Common myeloid progenitor, CD34-positive (primary cell): ENCODE measurements at regions not wholly inside any gene's neighbourhood (a gene's known extent, or its start where the extent isn't known, plus 50 kb on each side); places are given as distances from the start of the nearest gene placed in this dataset.
A peak's percentile ranks its signal among the peaks of the same experiment; 100 is the strongest.

Source experiments
- CTCF ChIA-PET: fragments of 350-600 bp; sonication (Branson Sonifier 250); formaldehyde crosslinking; loops from one replicate; lab custom pipeline; 2021; ENCODE audit warnings: antibody characterized with exemption; lab: Charles Lee
- POLR2A ChIA-PET: fragments of 350-600 bp; sonication (Branson Sonifier 250); formaldehyde crosslinking; loops from one replicate; lab custom pipeline; 2021; ENCODE audit warnings: antibody characterized with exemption; lab: Charles Lee
- DNase-seq, 3 donors: peaks; one replicate each; pipeline versions ENCODE4 v3.0.0 to v3.0.0-alpha.2; 2013
- H3K27ac ChIP-seq, 2 experiments: 1 replicate in 1 of 2; 2 replicates in 1 of 2; pipeline ENCODE4 v1.7.0; 2013; ENCODE audit warnings: inconsistent platforms in 2 of 2, low read length in 2 of 2, mild to moderate bottlenecking in 2 of 2, low read depth in 1 of 2, moderate library complexity in 1 of 2; ENCODE audit not compliant: severe bottlenecking in 2 of 2, insufficient read depth in 1 of 2, poor library complexity in 1 of 2
- H3K27me3 ChIP-seq, 5 experiments: replicated peaks in 2 of 5; 1 replicate in 3 of 5; 2 replicates in 2 of 5; pipeline versions ENCODE4 v1.6.1 to v1.7.0; 2013; ENCODE audit warnings: low read length in 4 of 5, mild to moderate bottlenecking in 2 of 5, moderate library complexity in 2 of 5, inconsistent platforms in 1 of 5; ENCODE audit not compliant: insufficient read depth in 5 of 5, control insufficient read depth in 4 of 5
- H3K36me3 ChIP-seq, 4 experiments: 1 replicate in 2 of 4; 2 replicates in 2 of 4; pipeline versions ENCODE4 v1.6.1 to v1.7.0; 2013; ENCODE audit warnings: low read length in 3 of 4, control low read depth in 1 of 4, mild to moderate bottlenecking in 1 of 4; ENCODE audit not compliant: control insufficient read depth in 4 of 4, insufficient read depth in 4 of 4
- H3K4me1 ChIP-seq, 4 experiments: 1 replicate in 3 of 4; 2 replicates in 1 of 4; pipeline versions ENCODE4 v1.6.1 to v1.7.1; 2013; ENCODE audit warnings: low read length in 3 of 4, mild to moderate bottlenecking in 3 of 4, control low read depth in 1 of 4, inconsistent platforms in 1 of 4, moderate library complexity in 1 of 4; ENCODE audit not compliant: control insufficient read depth in 4 of 4, insufficient read depth in 4 of 4; ENCODE audit errors: control extremely low read depth in 1 of 4
- H3K4me3 ChIP-seq, 7 experiments: 1 replicate in 4 of 7; 2 replicates in 3 of 7; pipeline versions ENCODE4 v1.5.1 to v1.7.0; 2013; ENCODE audit warnings: mild to moderate bottlenecking in 7 of 7, low read length in 6 of 7, moderate library complexity in 6 of 7, inconsistent platforms in 2 of 7, low read depth in 2 of 7, control low read depth in 1 of 7; ENCODE audit not compliant: insufficient read depth in 4 of 7, control insufficient read depth in 1 of 7; ENCODE audit errors: extremely low read depth in 1 of 7
- H3K9me3 ChIP-seq, 5 experiments: 1 replicate in 4 of 5; 2 replicates in 1 of 5; pipeline versions ENCODE4 v1.6.1 to v1.7.1; 2013; ENCODE audit warnings: low read length in 4 of 5, mild to moderate bottlenecking in 2 of 5, inconsistent platforms in 1 of 5, low read depth in 1 of 5, moderate library complexity in 1 of 5; ENCODE audit not compliant: control insufficient read depth in 4 of 5, insufficient read depth in 2 of 5; ENCODE audit errors: control extremely low read depth in 1 of 5
- WGBS: methylation state at CpG from one replicate; pipeline ENCODE4 v1.1.5; 2013; ENCODE audit not compliant: insufficient coverage; 5-methylcytosine and 5-hydroxymethylcytosine counted together

GRCh38 chr16:64151990-64152767, 969.7 kb downstream of the CDH11 start:
- DNase-seq, result no peak
- Histone ChIP-seq H3K36me3 (no peaks in the 10 kb centered on the region), H3K27me3 (no peaks in the 10 kb centered on the region), H3K9me3 (no peaks in the 10 kb centered on the region), H3K4me1 (no peaks in the 10 kb centered on the region), H3K27ac (no peak overlapping the region), H3K4me3 (no peak overlapping the region)
- WGBS, result 100% methylated on average over 3 of the region's 5 CpGs
- ChIA-PET POLR2A (no interaction called here), CTCF (no interaction called here)

- no peak overlapping the region for H3K4me3 ChIP-seq
- no peak for DNase-seq
- ChIA-PET CTCF (no interaction called here), POLR2A (no interaction called here)
- WGBS, result no CpG with 5 or more reads among the region's 3 CpGs
- H3K27ac ChIP-seq, result no peak overlapping the region
- no peaks in the 10 kb centered on the region for H3K9me3 ChIP-seq
- no peaks in the 10 kb centered on the region for H3K27me3 ChIP-seq
- H3K4me1 ChIP-seq, result no peaks in the 10 kb centered on the region
- H3K36me3 ChIP-seq, result no peaks in the 10 kb centered on the region
Measured at GRCh38 chr16:64150193-64150592, 971.7 kb downstream of the CDH11 start.

- H3K9me3 ChIP-seq, result no peaks in the 10 kb centered on the region
- no peaks in the 10 kb centered on the region for H3K27me3 ChIP-seq
- no peak overlapping the region for H3K4me3 ChIP-seq
- no peaks in the 10 kb centered on the region for H3K36me3 ChIP-seq
- ChIA-PET CTCF (no interaction called here), POLR2A (no interaction called here)
- WGBS, result no CpG with 5 or more reads among the region's 2 CpGs
- H3K27ac ChIP-seq, result no peak overlapping the region
- DNase-seq, result peak in 2 of 3 donors; percentile 21 to 63
- H3K4me1 ChIP-seq, result no peaks in the 10 kb centered on the region
Measured at GRCh38 chr16:64149756-64150155, 972.1 kb downstream of the CDH11 start.

- CTCF ChIA-PET, result no interaction called here
- Histone ChIP-seq H3K36me3 (no peaks in the 10 kb centered on the region), H3K4me3 (no peak overlapping the region), H3K27me3 (no peaks in the 10 kb centered on the region), H3K9me3 (no peaks in the 10 kb centered on the region), H3K4me1 (no peaks in the 10 kb centered on the region), H3K27ac (no peak overlapping the region)
- no peak for DNase-seq
- no CpG with 5 or more reads among the region's 1 CpG for WGBS
- POLR2A ChIA-PET, result no interaction called here
Measured at GRCh38 chr16:64148356-64148755, 973.5 kb downstream of the CDH11 start.

- POLR2A ChIA-PET, result no interaction called here
- WGBS, result no CpG with 5 or more reads among the region's 3 CpGs
Measured at GRCh38 chr16:64147941-64148340, 973.9 kb downstream of the CDH11 start.

GRCh38 chr16:64144617-64145016, 977.2 kb downstream of the CDH11 start:
- Histone ChIP-seq H3K4me1 (no peaks in the 10 kb centered on the region), H3K4me3 (no peak overlapping the region), H3K27me3 (no peaks in the 10 kb centered on the region), H3K36me3 (no peaks in the 10 kb centered on the region), H3K27ac (no peak overlapping the region), H3K9me3 (no peaks in the 10 kb centered on the region)
- ChIA-PET CTCF (no interaction called here), POLR2A (no interaction called here)
- DNase-seq, result no peak
- WGBS, result 83% methylated on average over 1 of the region's 2 CpGs

More at GRCh38 chr16:64147941-64148340, 973.9 kb downstream of the CDH11 start:
- Histone ChIP-seq H3K36me3 (no peaks in the 10 kb centered on the region), H3K4me3 (no peak overlapping the region), H3K9me3 (no peaks in the 10 kb centered on the region), H3K27me3 (no peaks in the 10 kb centered on the region), H3K4me1 (no peaks in the 10 kb centered on the region), H3K27ac (no peak overlapping the region)
- DNase-seq, result no peak
- CTCF ChIA-PET, result no interaction called here

GRCh38 chr16:64138621-64139020, 983.2 kb downstream of the CDH11 start:
- WGBS, result no CpG with 5 or more reads among the region's 2 CpGs
- Histone ChIP-seq H3K27ac (no peak overlapping the region), H3K4me1 (no peaks in the 10 kb centered on the region), H3K9me3 (no peaks in the 10 kb centered on the region), H3K4me3 (no peak overlapping the region), H3K27me3 (no peaks in the 10 kb centered on the region), H3K36me3 (no peaks in the 10 kb centered on the region)
- DNase-seq, result no peak
- ChIA-PET CTCF (no interaction called here), POLR2A (no interaction called here)
